SK-N-SH (cell line): ENCODE measurements at regions not wholly inside any gene's neighbourhood (a gene's known extent, or its start where the extent isn't known, plus 50 kb on each side); places are given as distances from the start of the nearest gene placed in this dataset.

ENCODE experiments used
- CTCF ChIA-PET: fragments of 300-600, 350-600 bp; formaldehyde crosslinking; extraction: SDS; loops from one replicate; lab custom pipeline; 2021; lab: Yijun Ruan, JAX
- POLR2A ChIA-PET: fragments of 350-600 bp; sonication (Branson Sonifier 250); formaldehyde crosslinking; extraction: SDS; loops from one replicate; lab custom pipeline; 2020; ENCODE audit warnings: antibody characterized with exemption, inconsistent platforms; lab: Yijun Ruan, JAX
- DNase-seq: peaks from one replicate; pipeline ENCODE4 v3.0.0; 2012
- H2AFZ ChIP-seq: fragments of 200-600 bp; sonication (generic); 2 replicates; pipeline ENCODE4 v1.8.1; 2016; ENCODE audit warnings: antibody characterized with exemption, mild to moderate bottlenecking, low read depth
- H3F3A ChIP-seq: fragments of 200-600 bp; sonication (generic); replicated peaks from 2 replicates; pipeline ENCODE3; 2016; ENCODE audit warnings: antibody characterized with exemption, mild to moderate bottlenecking; ENCODE audit not compliant: insufficient read depth
- H3K27ac ChIP-seq, 2 experiments: fragments of 200-500 bp in 1 of 2; fragments of 200-600 bp in 1 of 2; sonication (Bioruptor generic) in 1 of 2; sonication (generic), shearing (Covaris generic) in 1 of 2; 2 replicates each; pipeline versions ENCODE4 v1.5.1 to v1.6.1; 2014 to 2016; ENCODE audit warnings: low read depth in 2 of 2, inconsistent platforms in 1 of 2, low read length in 1 of 2, mild to moderate bottlenecking in 1 of 2, mixed read lengths in 1 of 2
- H3K27me3 ChIP-seq: fragments of 200-600 bp; sonication (generic), shearing (Covaris generic); 2 replicates; pipeline ENCODE4 v1.6.1; 2016; ENCODE audit warnings: mixed run types; ENCODE audit not compliant: insufficient read depth
- H3K36me3 ChIP-seq, 2 experiments: fragments of 200-500 bp in 1 of 2; fragments of 200-600 bp in 1 of 2; sonication (Bioruptor generic) in 1 of 2; sonication (generic) in 1 of 2; replicated peaks in 1 of 2; 2 replicates each; pipeline versions ENCODE3 to v1.5.1; 2014 to 2016; ENCODE audit warnings: low read length in 1 of 2, mild to moderate bottlenecking in 1 of 2; ENCODE audit not compliant: insufficient read depth in 2 of 2, control insufficient read depth in 1 of 2
- H3K4me1 ChIP-seq, 2 experiments: fragments of 200-500 bp in 1 of 2; fragments of 200-600 bp in 1 of 2; sonication (Bioruptor generic) in 1 of 2; sonication (generic), shearing (Covaris generic) in 1 of 2; 2 replicates each; pipeline versions ENCODE4 v1.5.1 to v1.6.1; 2014 to 2016; ENCODE audit warnings: low read depth in 1 of 2, low read length in 1 of 2, mixed run types in 1 of 2; ENCODE audit not compliant: insufficient read depth in 2 of 2, control insufficient read depth in 1 of 2
- H3K4me2 ChIP-seq: fragments of 200-600 bp; sonication (generic), shearing (Covaris generic); 2 replicates; pipeline ENCODE4 v1.6.1; 2017; ENCODE audit warnings: mixed run types
- H3K4me3 ChIP-seq, 2 experiments: fragments of 200-500 bp in 1 of 2; fragments of 200-600 bp in 1 of 2; sonication (Bioruptor generic) in 1 of 2; sonication (generic), shearing (Covaris generic) in 1 of 2; 2 replicates each; pipeline versions ENCODE4 v1.5.1 to v1.8.1; 2014 to 2016; ENCODE audit warnings: low read depth in 2 of 2, inconsistent platforms in 1 of 2, low read length in 1 of 2, mild to moderate bottlenecking in 1 of 2, mixed read lengths in 1 of 2, moderate library complexity in 1 of 2
- H3K79me2 ChIP-seq: fragments of 200-600 bp; sonication (generic); 2 replicates; pipeline ENCODE4 v1.8.1; 2017; ENCODE audit warnings: mild to moderate bottlenecking; ENCODE audit not compliant: insufficient read depth
- H3K9ac ChIP-seq: fragments of 200-600 bp; sonication (generic); 2 replicates; pipeline ENCODE4 v1.6.1; 2017; ENCODE audit warnings: mixed run types
- H3K9me2 ChIP-seq: fragments of 200-600 bp; sonication (generic); 2 replicates; pipeline ENCODE4 v1.6.1; 2017; ENCODE audit warnings: mixed run types
- H3K9me3 ChIP-seq: fragments of 200-600 bp; sonication (generic); 2 replicates; pipeline ENCODE4 v1.6.1; 2017; ENCODE audit warnings: mixed run types, mild to moderate bottlenecking, moderate library complexity
- H4K20me1 ChIP-seq: fragments of 200-600 bp; sonication (generic); 2 replicates; pipeline ENCODE4 v1.6.1; 2017; ENCODE audit warnings: mild to moderate bottlenecking, mixed run types; ENCODE audit not compliant: insufficient read depth
- CTCF ChIP-seq: fragments of 200-600 bp; sonication (generic); IDR thresholded peaks from 2 replicates; pipeline ENCODE4 v1.6.1; 2017; ENCODE audit warnings: antibody characterized with exemption, mild to moderate bottlenecking, moderate library complexity
- ELF1 ChIP-seq: IDR thresholded peaks from 2 replicates; pipeline ENCODE4 v1.4.0; 2012
- EZH2phosphoT487 ChIP-seq: fragments of 200-600 bp; sonication (generic); IDR thresholded peaks from 2 replicates; pipeline ENCODE4 v1.6.1; 2017; ENCODE audit warnings: low read depth, mixed run types, mild to moderate bottlenecking, antibody characterized with exemption, moderate library complexity, borderline replicate concordance
- JUND ChIP-seq: IDR thresholded peaks from 2 replicates; pipeline ENCODE4 v1.4.0; 2012
- MAX ChIP-seq: IDR thresholded peaks from 2 replicates; pipeline ENCODE4 v1.4.0; 2012; ENCODE audit warnings: low read depth
- MXI1 ChIP-seq: IDR thresholded peaks from 2 replicates; pipeline ENCODE4 v1.6.1; 2012; ENCODE audit warnings: mild to moderate bottlenecking, low read depth, low read length, improper control_type of control experiment
- PBX3 ChIP-seq: IDR thresholded peaks from 2 replicates; pipeline ENCODE4; 2012
- POLR2AphosphoS5 ChIP-seq: IDR thresholded peaks from 2 replicates; pipeline ENCODE4 v1.6.1; 2012; ENCODE audit warnings: low read depth, low read length
- RFX5 ChIP-seq: IDR thresholded peaks from 2 replicates; pipeline ENCODE4 v1.6.1; 2012; ENCODE audit warnings: mild to moderate bottlenecking, improper control_type of control experiment, low read length
- RXRA ChIP-seq: IDR thresholded peaks from 2 replicates; pipeline ENCODE4 v1.4.0; 2012; ENCODE audit warnings: low read depth, mild to moderate bottlenecking, borderline replicate concordance
- SMC3 ChIP-seq: IDR thresholded peaks from 2 replicates; pipeline ENCODE4 v1.6.1; 2012; ENCODE audit warnings: low read depth, low read length, improper control_type of control experiment
- TAF1 ChIP-seq: IDR thresholded peaks from 2 replicates; pipeline ENCODE4 v1.6.1; 2012; ENCODE audit warnings: low read depth, mild to moderate bottlenecking, low read length, moderate library complexity, borderline replicate concordance
- USF2 ChIP-seq: fragments of 150-350 bp; IDR thresholded peaks from 2 replicates; pipeline ENCODE4 v1.6.1; 2017; ENCODE audit warnings: antibody characterized with exemption, low read length, low read depth, borderline replicate concordance
- WGBS: methylation state at CpG from one replicate; pipeline ENCODE4 v1.1.6; 2017; ENCODE audit warnings: low lambda C conversion rate; 5-methylcytosine and 5-hydroxymethylcytosine counted together

GRCh38 chr1:25118546-25118945 is 113.8 kb downstream of the SYF2 start (continued):
- TF ChIP-seq MXI1: no peak
- TF ChIP-seq SMC3: no peak

- no peaks in the 10 kb centered on the region for H3F3A ChIP-seq
- CTCF ChIA-PET: interaction anchor here (0.6 to 1.6 kb wide), 3 partner anchors 13 to 736 kb away, joined by 3 to 4 read pairs (median 3); no protein-coding TSS in a partner anchor
- WGBS: 57% methylated on average over 4 of the region's 7 CpGs
These were observed 115.0 kb downstream of the SYF2 start for GRCh38 chr1:25117233-25117823.

GRCh38 chr1:25116832-25117231 is 115.5 kb downstream of the SYF2 start:
- POLR2A ChIA-PET: no interaction called here
- WGBS: 54% methylated on average over 4 of the region's 4 CpGs
- no peak overlapping the region for H3K4me2 ChIP-seq

More at GRCh38 chr1:25117233-25117823, 115.0 kb downstream of the SYF2 start:
- no peak overlapping the region for H3K9ac ChIP-seq
- no peaks in the 10 kb centered on the region for H3K79me2 ChIP-seq
- H2AFZ ChIP-seq: no peak overlapping the region
- no peaks in the 10 kb centered on the region for H3K9me2 ChIP-seq
- H3K36me3 ChIP-seq: no peaks in the 10 kb centered on the region
- no peak for DNase-seq
- H3K27ac ChIP-seq: no peak overlapping the region
- POLR2A ChIA-PET: no interaction called here
- no peak overlapping the region for H3K4me2 ChIP-seq
- no peaks in the 10 kb centered on the region for H3K4me1 ChIP-seq
- no peaks in the 10 kb centered on the region for H3K9me3 ChIP-seq
- TF ChIP-seq MAX: no peak
- TF ChIP-seq CTCF: peak; percentile 32
- TF ChIP-seq, all 33 proteins: peak for 1
- Histone ChIP-seq H3K4me3 (no peak overlapping the region), H4K20me1 (no peaks in the 10 kb centered on the region), H3K27me3 (no peaks in the 10 kb centered on the region)

More at GRCh38 chr1:25116832-25117231, 115.5 kb downstream of the SYF2 start:
- Histone ChIP-seq H3K9me2 (no peaks in the 10 kb centered on the region), H3K36me3 (no peaks in the 10 kb centered on the region), H3K9ac (no peak overlapping the region), H3K27me3 (no peaks in the 10 kb centered on the region), H3K4me3 (no peak overlapping the region), H2AFZ (no peak overlapping the region), H3F3A (no peaks in the 10 kb centered on the region), H3K79me2 (no peaks in the 10 kb centered on the region), H4K20me1 (no peaks in the 10 kb centered on the region), H3K4me1 (no peaks in the 10 kb centered on the region), H3K27ac (no peak overlapping the region), H3K9me3 (no peaks in the 10 kb centered on the region)
- CTCF ChIA-PET: interaction anchor here (0.6 to 1.0 kb wide), 2 partner anchors 81 to 735 kb away, joined by 3 read pairs; no protein-coding TSS in a partner anchor
- no peak for TF ChIP-seq TAF1
- TF ChIP-seq CTCF: no peak
- TF ChIP-seq POLR2AphosphoS5: no peak
- no peak for TF ChIP-seq PBX3
- TF ChIP-seq RFX5: no peak
- TF ChIP-seq JUND: no peak
- TF ChIP-seq MXI1: no peak
- no peak for TF ChIP-seq RXRA
- no peak for TF ChIP-seq MAX
- TF ChIP-seq USF2: no peak
- no peak for TF ChIP-seq ELF1
- no peak for TF ChIP-seq EZH2phosphoT487
- no peak for DNase-seq
